GM18873 (cell line): ENCODE measurements at regions not wholly inside any gene's neighbourhood (a gene's known extent, or its start where the extent isn't known, plus 50 kb on each side); places are given as distances from the start of the nearest gene placed in this dataset.

Source experiments
- ATAC-seq: cut with Tn5 transposase; IDR thresholded peaks from one replicate; pipeline ENCODE4 v1.9.1; 2021; ENCODE audit warnings: mild to moderate bottlenecking, moderate library complexity, moderate number of reproducible peaks; ENCODE audit not compliant: unreplicated experiment, low FRiP score

DNA sequence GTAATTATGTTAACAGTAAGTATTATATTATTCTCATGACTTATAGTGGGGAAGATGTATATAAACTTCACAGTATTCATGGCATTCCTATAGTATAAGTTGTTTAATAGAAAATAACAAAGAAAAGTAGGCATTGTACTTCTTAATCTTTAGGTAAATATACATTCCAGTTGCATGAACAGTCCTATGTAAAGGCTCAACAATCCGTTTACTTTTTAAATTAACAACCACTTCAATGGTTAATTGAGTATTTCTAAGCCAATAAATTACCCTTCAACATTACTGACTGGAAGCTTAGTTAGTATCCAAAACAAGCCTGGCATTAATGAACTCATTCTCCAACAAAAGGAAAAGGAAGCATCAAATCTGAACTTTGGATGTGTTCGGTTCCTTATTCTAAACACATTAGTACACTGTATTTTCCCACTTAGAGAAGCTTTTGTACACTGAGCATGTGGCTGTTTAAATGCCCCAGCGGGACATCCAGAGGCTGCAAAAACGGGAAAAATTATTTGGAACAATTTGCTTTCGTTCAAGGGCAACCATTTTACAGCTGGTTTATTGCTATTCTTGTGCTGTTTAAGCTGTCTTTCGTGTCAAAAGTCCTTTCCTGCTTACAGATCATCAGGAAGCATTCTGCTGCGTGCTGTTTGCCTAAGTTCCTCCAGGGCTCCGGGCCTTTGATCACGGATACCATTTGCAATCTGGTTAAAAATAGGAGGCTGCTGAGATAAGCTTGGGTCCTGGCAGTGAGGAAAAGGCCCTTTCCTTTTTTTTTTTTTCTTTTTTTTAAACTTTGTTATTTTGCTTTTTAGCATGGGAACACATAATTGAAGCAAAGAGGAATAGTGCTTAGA, 460.3 kb downstream of the SPRY1 start:
- no peak for ATAC-seq

DNA sequence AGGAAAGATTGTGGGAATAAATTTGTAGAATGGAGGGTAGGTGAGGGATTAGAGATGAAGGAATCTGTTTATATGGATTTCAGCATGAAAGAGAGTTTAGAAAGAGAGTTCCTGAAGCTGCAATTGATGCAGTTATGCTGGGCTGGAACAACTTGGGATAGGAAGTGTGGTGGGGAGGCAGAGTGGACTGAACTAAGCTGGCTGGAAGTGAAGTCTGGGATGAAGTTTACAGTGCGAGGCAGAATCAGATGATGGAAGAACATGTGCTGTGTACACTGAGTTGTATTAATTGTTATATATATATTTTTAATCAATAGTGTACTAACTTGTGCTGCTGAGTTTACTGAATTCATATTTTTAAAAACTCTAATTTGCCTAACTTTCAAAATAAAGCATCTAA, 461.9 kb downstream of the SPRY1 start:
- no peak for ATAC-seq

DNA sequence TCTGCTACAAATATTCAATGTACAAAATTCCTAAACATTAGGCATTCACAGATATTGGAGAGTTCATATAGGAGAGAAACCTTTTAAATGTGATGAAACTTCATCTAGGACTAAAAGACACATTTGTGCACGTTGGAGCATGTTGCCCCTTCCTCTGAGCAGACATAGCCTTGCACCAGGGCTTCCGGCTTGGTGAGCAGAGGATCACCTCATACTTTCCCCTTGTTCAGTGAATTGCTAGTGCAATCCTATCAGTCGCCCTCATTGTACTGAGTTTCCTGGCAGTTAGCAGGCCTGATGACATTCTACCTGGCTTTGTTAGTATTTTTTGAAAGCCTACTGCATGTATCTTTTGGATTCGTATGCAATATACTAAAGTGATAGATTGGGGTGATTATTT, 466.2 kb downstream of the SPRY1 start:
- ATAC-seq = no peak

GRCh38 chr4:123866796-123867195, 470.2 kb downstream of the SPRY1 start:
- ATAC-seq = no peak

DNA sequence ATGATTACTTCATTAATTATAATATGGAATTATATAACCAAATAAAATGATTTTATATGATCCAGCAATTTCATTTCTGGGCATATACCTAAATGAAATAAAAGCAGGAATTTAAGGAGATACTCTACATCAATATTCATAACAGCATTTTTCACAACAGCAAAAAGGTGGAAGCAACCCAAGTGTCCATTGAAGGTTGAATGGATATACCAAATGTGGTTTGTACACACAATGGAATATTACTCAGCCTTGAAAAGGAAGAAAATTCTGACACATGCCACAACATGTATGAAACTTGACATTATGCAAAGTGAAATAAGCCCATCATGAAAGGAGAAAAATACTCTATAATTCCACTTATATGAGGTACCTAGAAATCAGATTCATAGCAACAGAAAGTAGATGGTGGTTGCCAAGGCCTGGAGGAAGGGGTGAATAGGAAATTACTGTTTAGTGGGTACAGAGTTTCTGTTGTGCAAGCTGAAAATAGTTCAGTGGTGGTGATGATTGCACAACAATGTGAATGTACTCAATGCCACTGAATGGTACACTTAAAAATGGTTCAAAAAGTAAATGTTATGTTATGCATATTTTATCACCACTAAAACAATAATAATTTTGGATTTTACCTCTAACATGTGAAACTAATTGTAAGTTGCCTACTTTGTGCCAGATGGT, 471.5 kb downstream of the SPRY1 start:
- ATAC-seq = no peak

DNA sequence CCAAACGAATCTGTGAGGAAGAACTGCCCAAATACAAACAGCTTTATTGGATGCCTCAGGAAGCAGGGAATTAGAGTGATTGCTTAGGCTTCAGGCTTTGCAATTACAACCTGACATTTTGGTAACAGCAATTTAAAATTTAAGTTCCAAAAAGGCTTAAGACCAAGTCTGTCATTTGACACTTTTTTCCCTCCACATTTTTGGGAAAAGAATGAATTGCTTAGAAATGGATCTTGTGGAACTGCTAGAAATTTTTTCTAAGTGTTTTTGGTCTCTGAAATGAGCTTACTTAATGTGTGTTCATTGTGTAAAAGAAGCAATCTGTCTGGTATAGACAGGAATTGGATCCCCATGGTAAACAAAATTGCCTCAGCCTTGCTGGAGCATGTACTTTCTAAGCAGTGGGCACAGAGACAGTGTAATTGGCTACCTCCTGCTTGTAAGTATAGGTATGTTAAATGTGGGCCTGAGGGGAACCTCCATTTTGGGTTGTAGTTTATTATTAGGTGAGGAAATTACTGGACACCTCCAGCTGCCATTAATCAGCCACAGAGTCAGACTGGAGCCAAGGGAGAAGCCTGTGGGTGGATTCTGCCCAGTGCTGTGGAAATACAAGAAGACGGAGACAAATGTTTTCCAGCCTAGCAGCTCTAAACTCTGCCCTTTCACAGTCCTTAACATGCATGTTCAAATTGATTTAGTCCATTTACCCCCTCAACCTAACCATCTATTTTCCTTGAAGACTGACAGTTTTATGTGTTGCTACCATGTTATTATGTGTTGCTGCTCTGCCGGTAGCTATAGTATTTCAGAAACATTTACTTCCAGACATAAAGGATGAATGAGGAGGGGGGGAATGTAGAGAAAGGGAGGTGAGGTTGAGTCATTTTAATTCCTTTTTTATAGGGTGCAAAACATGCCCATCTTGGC, 473.0 kb downstream of the SPRY1 start:
- ATAC-seq = no peak

- no peak for ATAC-seq
Measured at GRCh38 chr4:123870216-123870876, 473.8 kb downstream of the SPRY1 start.

- ATAC-seq = no peak
Measured at GRCh38 chr4:123871341-123871740, 474.7 kb downstream of the SPRY1 start.

DNA sequence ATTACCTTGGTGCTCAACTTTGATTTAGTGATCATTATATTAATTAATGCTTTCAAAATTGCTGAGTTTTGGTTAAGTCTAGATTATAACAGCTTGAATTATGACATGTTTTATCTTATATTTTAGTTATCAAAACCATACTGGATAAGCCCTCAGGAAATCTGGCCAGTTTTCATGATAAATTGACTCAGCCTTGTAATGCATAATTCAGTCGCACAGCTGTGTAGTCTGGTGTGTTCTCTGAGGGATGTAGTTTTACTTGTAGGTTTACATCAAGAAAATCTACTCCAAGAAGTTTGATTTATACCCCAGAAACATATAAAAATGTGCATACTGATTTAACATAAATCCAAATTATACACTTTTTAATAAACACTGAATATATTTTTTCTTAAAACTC, 477.5 kb downstream of the SPRY1 start:
- ATAC-seq = no peak

GRCh38 chr4:123876143-123876542, 479.5 kb downstream of the SPRY1 start:
- ATAC-seq = no peak

DNA sequence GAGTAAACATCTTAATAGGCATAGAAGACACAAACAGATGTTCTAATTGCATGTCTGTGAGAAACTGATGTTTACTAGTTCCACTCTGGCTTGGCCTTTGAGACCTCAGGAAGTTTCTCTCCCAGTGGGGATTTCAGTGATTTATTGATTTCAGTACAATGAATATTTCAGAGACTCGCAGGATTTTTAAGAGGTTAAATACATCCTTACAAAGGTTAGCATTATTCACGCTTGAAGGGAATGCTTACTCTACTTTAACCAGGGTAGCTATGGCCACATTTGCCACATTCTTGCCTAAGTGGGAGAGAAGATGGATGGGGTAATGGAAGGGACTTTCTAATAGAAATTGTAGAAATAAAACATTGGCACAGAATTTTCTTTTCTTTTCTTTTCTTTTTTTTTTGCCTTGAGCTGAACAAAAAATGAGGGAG, 480.1 kb downstream of the SPRY1 start:
- ATAC-seq = no peak

GRCh38 chr4:123877551-123877950, 481.0 kb downstream of the SPRY1 start:
- ATAC-seq = no peak

DNA sequence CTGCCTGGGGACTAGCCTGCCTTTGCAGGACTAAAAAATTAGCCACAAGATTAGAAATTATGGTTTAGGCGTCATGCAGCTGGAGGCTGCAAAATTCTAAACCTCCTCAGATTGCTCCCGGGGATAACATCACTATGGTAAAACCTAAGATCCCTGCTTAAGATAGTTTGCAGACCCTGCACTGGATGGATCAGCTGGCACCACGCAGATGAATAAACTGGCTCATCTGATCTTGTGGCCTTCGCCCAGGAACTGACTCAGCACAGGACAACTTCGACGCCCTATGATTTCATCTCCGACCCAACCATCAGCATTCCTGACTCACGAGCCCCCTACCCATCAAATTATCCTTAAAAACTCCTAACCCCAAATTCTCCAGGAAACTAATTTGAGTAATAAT, 482.4 kb downstream of the SPRY1 start:
- ATAC-seq = no peak

GRCh38 chr4:123880631-123881030, 484.0 kb downstream of the SPRY1 start:
- no peak for ATAC-seq

DNA sequence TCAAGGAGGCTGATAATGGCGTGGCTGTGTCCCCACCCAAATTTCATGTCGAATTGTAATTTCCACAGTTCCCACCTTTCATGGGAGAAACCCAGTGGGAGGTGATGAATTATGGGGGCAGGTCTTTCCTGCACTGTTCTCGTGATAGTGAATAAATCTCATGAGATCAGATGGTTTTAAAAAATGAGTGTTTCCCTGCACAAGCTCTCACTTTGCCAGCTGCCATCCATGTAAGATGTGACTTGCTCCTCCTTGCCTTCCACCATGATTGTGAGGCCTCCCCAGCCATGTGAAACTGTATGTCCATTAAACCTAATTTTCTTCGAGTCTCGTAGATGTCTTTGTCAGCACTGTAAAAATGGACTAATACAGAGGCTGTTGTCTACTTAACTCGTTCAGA, 488.3 kb downstream of the SPRY1 start:
- ATAC-seq = no peak

- ATAC-seq = no peak
Measured at GRCh38 chr4:123889507-123889906, 492.9 kb downstream of the SPRY1 start.

DNA sequence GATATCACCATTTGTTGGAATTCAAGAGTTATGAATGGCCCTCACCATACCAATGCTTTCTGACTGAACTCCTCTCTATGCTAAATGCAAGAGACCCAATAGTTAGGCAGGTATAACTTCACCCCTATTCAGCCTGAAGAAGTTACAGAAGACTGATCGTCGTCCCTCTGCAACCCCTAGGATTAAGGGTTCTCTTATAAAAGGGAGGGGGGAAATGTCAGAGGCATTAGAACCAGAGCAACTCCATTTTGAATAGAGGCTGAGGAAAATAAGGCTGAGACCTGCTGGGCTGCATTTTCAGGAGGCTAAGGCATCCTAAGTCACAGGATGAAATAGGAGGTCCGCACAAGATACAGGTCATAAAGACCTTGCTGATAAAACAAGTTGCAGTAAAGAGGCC, 494.3 kb downstream of the SPRY1 start:
- no peak for ATAC-seq

DNA sequence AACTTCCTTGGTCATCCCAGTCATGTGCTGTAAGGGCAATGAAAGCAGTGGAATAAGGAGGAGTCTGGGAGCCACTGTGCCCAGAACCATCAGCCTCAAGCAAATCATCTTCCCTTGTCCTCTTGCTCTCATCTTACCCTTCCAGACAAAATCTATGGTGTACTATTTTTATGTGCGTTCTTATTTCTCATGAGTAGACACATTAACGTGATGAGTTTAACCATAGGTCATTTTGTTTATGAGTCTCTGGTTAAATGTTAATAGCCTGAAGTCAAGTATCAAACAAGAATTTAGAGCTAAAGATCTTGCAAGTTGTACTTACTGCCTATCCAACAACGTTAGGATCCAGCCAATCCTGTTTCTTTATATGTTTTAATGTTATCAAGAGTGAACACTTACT, 495.3 kb downstream of the SPRY1 start:
- ATAC-seq = no peak

- ATAC-seq = no peak
Measured at GRCh38 chr4:123892368-123892976, 495.9 kb downstream of the SPRY1 start.
